H9 (cell line): ENCODE measurements at regions not wholly inside any gene's neighbourhood (a gene's known extent, or its start where the extent isn't known, plus 50 kb on each side); places are given as distances from the start of the nearest gene placed in this dataset.

Experiments used
- DNase-seq: peaks from one replicate; pipeline ENCODE4 v3.0.0-alpha.2; 2017
- H2AFZ ChIP-seq: one replicate; pipeline ENCODE4 v1.6.1; 2013; ENCODE audit warnings: mild to moderate bottlenecking, low read length, control low read depth, moderate library complexity
- H2AK5ac ChIP-seq: 2 replicates; pipeline ENCODE4 v1.6.1; 2013; ENCODE audit warnings: low read length, control low read depth, mixed read lengths; ENCODE audit not compliant: insufficient read length
- H2BK120ac ChIP-seq: one replicate; pipeline ENCODE4 v1.6.1; 2013; ENCODE audit warnings: low read depth, mild to moderate bottlenecking, low read length, control low read depth, inconsistent platforms; ENCODE audit not compliant: poor library complexity, severe bottlenecking
- H2BK12ac ChIP-seq: 2 replicates; pipeline ENCODE4 v1.6.1; 2013; ENCODE audit warnings: low read length, control low read depth, mixed read lengths, low read depth; ENCODE audit not compliant: insufficient read length
- H2BK15ac ChIP-seq: 2 replicates; pipeline ENCODE4 v1.6.1; 2013; ENCODE audit warnings: low read depth, low read length, control low read depth
- H2BK20ac ChIP-seq: one replicate; pipeline ENCODE4 v1.6.1; 2013; ENCODE audit warnings: low read depth, mild to moderate bottlenecking, low read length, control low read depth, inconsistent platforms; ENCODE audit not compliant: poor library complexity, severe bottlenecking
- H2BK5ac ChIP-seq: 2 replicates; pipeline ENCODE4 v1.6.1; 2013; ENCODE audit warnings: low read length, control low read depth, mixed read lengths; ENCODE audit not compliant: insufficient read length
- H3K14ac ChIP-seq: 2 replicates; pipeline ENCODE4 v1.6.1; 2013; ENCODE audit warnings: low read length, control low read depth; ENCODE audit not compliant: insufficient read depth
- H3K18ac ChIP-seq: 2 replicates; pipeline ENCODE4 v1.6.1; 2013; ENCODE audit warnings: low read depth, mild to moderate bottlenecking, mixed read lengths, low read length, control low read depth; ENCODE audit not compliant: insufficient read length
- H3K23ac ChIP-seq: 2 replicates; pipeline ENCODE4 v1.6.1; 2013; ENCODE audit warnings: low read length, control low read depth, mixed read lengths, low read depth; ENCODE audit not compliant: insufficient read length
- H3K23me2 ChIP-seq: 2 replicates; pipeline ENCODE4 v1.6.1; 2013; ENCODE audit warnings: low read depth, mild to moderate bottlenecking, mixed read lengths, low read length, control low read depth; ENCODE audit not compliant: insufficient read length, poor library complexity, severe bottlenecking
- H3K27ac ChIP-seq: 2 replicates; pipeline ENCODE4 v1.5.1; 2013; ENCODE audit warnings: low read length, control low read depth, mixed read lengths, low read depth; ENCODE audit not compliant: insufficient read length
- H3K27me3 ChIP-seq: 2 replicates; pipeline ENCODE4 v1.6.1; 2013; ENCODE audit warnings: low read length, control low read depth, inconsistent platforms; ENCODE audit not compliant: insufficient read depth
- H3K4ac ChIP-seq: 2 replicates; pipeline ENCODE4 v1.6.1; 2013; ENCODE audit warnings: low read depth, mild to moderate bottlenecking, control low read depth, inconsistent platforms, low read length, moderate library complexity
- H3K4me1 ChIP-seq: 2 replicates; pipeline ENCODE4 v1.6.1; 2013; ENCODE audit warnings: low read length, control low read depth, inconsistent platforms; ENCODE audit not compliant: insufficient read depth
- H3K4me2 ChIP-seq: 2 replicates; pipeline ENCODE4 v1.6.1; 2013; ENCODE audit warnings: low read length, control low read depth, mixed read lengths; ENCODE audit not compliant: insufficient read length, insufficient read depth
- H3K56ac ChIP-seq: 2 replicates; pipeline ENCODE4 v1.6.1; 2013; ENCODE audit warnings: low read depth, mild to moderate bottlenecking, mixed read lengths, low read length, control low read depth; ENCODE audit not compliant: insufficient read length
- H3K79me1 ChIP-seq: 2 replicates; pipeline ENCODE4 v1.6.1; 2013; ENCODE audit warnings: low read depth, mild to moderate bottlenecking, moderate library complexity, low read length, control low read depth, inconsistent platforms; ENCODE audit not compliant: insufficient read depth, poor library complexity, severe bottlenecking
- H3K79me2 ChIP-seq: 2 replicates; pipeline ENCODE4 v1.6.1; 2013; ENCODE audit warnings: low read length, control low read depth, inconsistent platforms; ENCODE audit not compliant: insufficient read depth
- H3K9ac ChIP-seq: 2 replicates; pipeline ENCODE4 v1.6.1; 2013; ENCODE audit warnings: low read length, control low read depth, mixed read lengths; ENCODE audit not compliant: insufficient read length; ENCODE audit errors: extremely low read depth
- H3K9me3 ChIP-seq: one replicate; pipeline ENCODE4 v1.6.1; 2013; ENCODE audit warnings: low read depth, low read length, inconsistent platforms; ENCODE audit not compliant: control insufficient read depth
- H3T11ph ChIP-seq: one replicate; pipeline ENCODE4 v1.6.1; 2013; ENCODE audit warnings: mild to moderate bottlenecking, low read length, control low read depth, inconsistent platforms
- H4K20me1 ChIP-seq: one replicate; pipeline ENCODE4 v1.6.1; 2013; ENCODE audit not compliant: control insufficient read depth, insufficient read length, insufficient read depth
- H4K5ac ChIP-seq: 2 replicates; pipeline ENCODE4 v1.6.1; 2013; ENCODE audit warnings: low read depth, mild to moderate bottlenecking, mixed read lengths, low read length, control low read depth; ENCODE audit not compliant: insufficient read length
- H4K8ac ChIP-seq: replicated peaks from 2 replicates; pipeline ENCODE4 v1.6.1; 2013; ENCODE audit warnings: low read length, control low read depth, mixed read lengths, low read depth; ENCODE audit not compliant: insufficient read length
- H4K91ac ChIP-seq: 2 replicates; pipeline ENCODE4 v1.6.1; 2013; ENCODE audit warnings: low read depth, mild to moderate bottlenecking, moderate library complexity, mixed read lengths, low read length, control low read depth; ENCODE audit not compliant: insufficient read length
- H3K27ac Mint-ChIP-seq, 3 experiments: 2 replicates in 2 of 3; 3 replicates in 1 of 3; pipeline ENCODE4 v1.8.0; 2020 to 2021; ENCODE audit warnings: mixed read lengths in 3 of 3, mild to moderate bottlenecking in 1 of 3, moderate library complexity in 1 of 3
- H3K27me3 Mint-ChIP-seq: 2 replicates; pipeline ENCODE4 v1.8.0; 2021; ENCODE audit warnings: low read depth, mild to moderate bottlenecking, moderate library complexity, mixed read lengths
- H3K36me3 Mint-ChIP-seq, 3 experiments: 2 replicates in 2 of 3; 3 replicates in 1 of 3; pipeline ENCODE4 v1.8.0; 2020 to 2021; ENCODE audit warnings: low read depth in 3 of 3, mixed read lengths in 3 of 3; ENCODE audit not compliant: insufficient read depth in 1 of 3
- H3K4me1 Mint-ChIP-seq, 2 experiments: 2 replicates each; pipeline ENCODE4 v1.8.0; 2020; ENCODE audit warnings: mixed read lengths in 2 of 2
- H3K4me3 Mint-ChIP-seq, 2 experiments: 2 replicates in 1 of 2; 3 replicates in 1 of 2; pipeline ENCODE4 v1.8.0; 2020 to 2021; ENCODE audit warnings: mild to moderate bottlenecking in 2 of 2, mixed read lengths in 2 of 2, moderate library complexity in 1 of 2
- H3K9me3 Mint-ChIP-seq, 2 experiments: 2 replicates in 1 of 2; 3 replicates in 1 of 2; pipeline ENCODE4 v1.8.0; 2020; ENCODE audit warnings: mild to moderate bottlenecking in 2 of 2, mixed read lengths in 2 of 2, moderate library complexity in 1 of 2
- TF ChIP-seq, protein P1 (sequence below): fragments of 200-600 bp; sonication (generic); conservative IDR thresholded peaks from 3 replicates; pipeline ENCODE4 v1.8.0; 2021; ENCODE audit warnings: antibody characterized with exemption, mild to moderate bottlenecking

DNA sequence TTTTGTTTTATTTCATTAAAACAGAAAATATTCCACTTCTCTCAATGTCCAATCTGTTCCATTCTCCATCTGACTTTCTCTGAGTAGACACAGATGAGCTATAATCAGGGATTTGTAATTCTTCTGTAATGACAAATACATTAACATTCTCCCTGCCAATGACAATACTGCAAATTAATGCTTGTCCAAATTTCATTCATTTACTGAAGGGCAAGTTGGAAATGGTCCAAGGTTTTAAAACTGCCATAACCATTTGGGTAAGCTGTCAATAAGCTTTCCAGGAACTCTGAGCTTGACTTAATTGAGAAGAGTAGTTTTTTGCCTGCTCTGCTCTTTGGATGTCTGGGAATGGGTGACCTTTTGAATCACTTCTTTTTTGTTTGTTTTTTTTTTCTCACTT is 253.5 kb downstream of the DMRTA1 start:
- Mint-ChIP-seq H3K4me3 (no peak overlapping the region), H3K36me3 (no peaks in the 10 kb centered on the region; a peak in 1 of 7 replicates), H3K27me3 (no peaks in the 10 kb centered on the region), H3K27ac (no peak overlapping the region), H3K4me1 (no peaks in the 10 kb centered on the region), H3K9me3 (no peaks in the 10 kb centered on the region; a peak in 1 of 5 replicates)
- Histone ChIP-seq H3K4ac (no peak overlapping the region), H4K20me1 (no peaks in the 10 kb centered on the region), H3K79me1 (no peaks in the 10 kb centered on the region), H3K9me3 (no peaks in the 10 kb centered on the region), H3T11ph (no peak overlapping the region), H3K27ac (no peak overlapping the region), H3K14ac (no peak overlapping the region), H3K79me2 (no peaks in the 10 kb centered on the region), H3K23me2 (no peaks in the 10 kb centered on the region), H3K23ac (no peak overlapping the region), H3K4me1 (no peaks in the 10 kb centered on the region), H2BK20ac (no peak overlapping the region), H2BK5ac (no peak overlapping the region), H2BK120ac (no peak overlapping the region), H3K9ac (no peak overlapping the region), H2BK12ac (no peak overlapping the region), H3K27me3 (no peaks in the 10 kb centered on the region), H4K91ac (no peak overlapping the region), H4K8ac (no peak overlapping the region), H3K18ac (no peak overlapping the region), H4K5ac (no peak overlapping the region), H2AK5ac (no peak overlapping the region), H2AFZ (no peak overlapping the region), H2BK15ac (no peak overlapping the region), H3K56ac (no peak overlapping the region), H3K4me2 (no peak overlapping the region)
- TF ChIP-seq, protein P1, sequence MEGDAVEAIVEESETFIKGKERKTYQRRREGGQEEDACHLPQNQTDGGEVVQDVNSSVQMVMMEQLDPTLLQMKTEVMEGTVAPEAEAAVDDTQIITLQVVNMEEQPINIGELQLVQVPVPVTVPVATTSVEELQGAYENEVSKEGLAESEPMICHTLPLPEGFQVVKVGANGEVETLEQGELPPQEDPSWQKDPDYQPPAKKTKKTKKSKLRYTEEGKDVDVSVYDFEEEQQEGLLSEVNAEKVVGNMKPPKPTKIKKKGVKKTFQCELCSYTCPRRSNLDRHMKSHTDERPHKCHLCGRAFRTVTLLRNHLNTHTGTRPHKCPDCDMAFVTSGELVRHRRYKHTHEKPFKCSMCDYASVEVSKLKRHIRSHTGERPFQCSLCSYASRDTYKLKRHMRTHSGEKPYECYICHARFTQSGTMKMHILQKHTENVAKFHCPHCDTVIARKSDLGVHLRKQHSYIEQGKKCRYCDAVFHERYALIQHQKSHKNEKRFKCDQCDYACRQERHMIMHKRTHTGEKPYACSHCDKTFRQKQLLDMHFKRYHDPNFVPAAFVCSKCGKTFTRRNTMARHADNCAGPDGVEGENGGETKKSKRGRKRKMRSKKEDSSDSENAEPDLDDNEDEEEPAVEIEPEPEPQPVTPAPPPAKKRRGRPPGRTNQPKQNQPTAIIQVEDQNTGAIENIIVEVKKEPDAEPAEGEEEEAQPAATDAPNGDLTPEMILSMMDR = no peak
- no peak for DNase-seq
